WTC11 (cell line): ENCODE measurements at regions not wholly inside any gene's neighbourhood (a gene's known extent, or its start where the extent isn't known, plus 50 kb on each side); places are given as distances from the start of the nearest gene placed in this dataset.
"Not testable (repeated sequence)": the region's sequence is repeated elsewhere in the genome, so short reads cannot be mapped to it uniquely, and the experiment has no call there.

Source experiments
- ATAC-seq: fragments of 200-7000 bp; cut with Tn5 transposase; 2 replicates; pipeline ENCODE4 v1.10.0; 2021; ENCODE audit warnings: mild to moderate bottlenecking, moderate library complexity
- CTCF ChIA-PET: fragments of 300-600 bp; sonication (Branson Sonifier 250); formaldehyde crosslinking; loops from one replicate; lab custom pipeline; 2021; ENCODE audit warnings: antibody characterized with exemption; lab: Charles Lee
- POLR2A ChIA-PET: fragments of 350-600 bp; sonication (Branson Sonifier 250); formaldehyde crosslinking; loops from one replicate; lab custom pipeline; 2021; ENCODE audit warnings: antibody characterized with exemption; lab: Charles Lee
- DNase-seq: peaks from one replicate; pipeline ENCODE4 v3.0.0; 2021; ENCODE audit warnings: low spot score
- H3K27ac Mint-ChIP-seq: 2 replicates; pipeline ENCODE4 v1.8.0; 2021; ENCODE audit warnings: mixed read lengths
- H3K27me3 Mint-ChIP-seq: 2 replicates; pipeline ENCODE4 v1.8.0; 2021; ENCODE audit warnings: low read depth, mild to moderate bottlenecking, moderate library complexity, mixed read lengths
- H3K36me3 Mint-ChIP-seq: 2 replicates; pipeline ENCODE4 v1.8.0; 2021; ENCODE audit warnings: mixed read lengths
- H3K4me1 Mint-ChIP-seq: 2 replicates; pipeline ENCODE4 v1.8.0; 2022; ENCODE audit warnings: mixed read lengths
- H3K4me3 Mint-ChIP-seq: 2 replicates; pipeline ENCODE4 v1.8.0; 2021; ENCODE audit warnings: mild to moderate bottlenecking, moderate library complexity, mixed read lengths
- H3K9me3 Mint-ChIP-seq: 2 replicates; pipeline ENCODE4 v1.8.0; 2021; ENCODE audit warnings: mixed read lengths
- GTF2I ChIP-seq: fragments of 250-450 bp; sonication (Bioruptor Pico); conservative IDR thresholded peaks from 2 replicates; pipeline ENCODE4 v1.4.0; 2021; ENCODE audit warnings: mild to moderate bottlenecking
- HMGA2 ChIP-seq: fragments of 250-450 bp; sonication (Bioruptor Pico); IDR thresholded peaks from 2 replicates; pipeline ENCODE4 v1.4.0; 2021; ENCODE audit warnings: mild to moderate bottlenecking, moderate library complexity
- MYBL2 ChIP-seq: sonication (generic); formaldehyde crosslinking; IDR thresholded peaks from 2 replicates; pipeline ENCODE4 v1.8.1; 2023; ENCODE audit warnings: mild to moderate bottlenecking, moderate library complexity, missing genetic modification reagents
- NFATC4 ChIP-seq: fragments of 250-450 bp; sonication (Bioruptor Pico); IDR thresholded peaks from 2 replicates; pipeline ENCODE4 v1.9.0; 2021; ENCODE audit warnings: mild to moderate bottlenecking
- NR1H2 ChIP-seq: sonication (generic); formaldehyde crosslinking; IDR thresholded peaks from 2 replicates; pipeline ENCODE4 v1.9.0; 2021; ENCODE audit warnings: mild to moderate bottlenecking, moderate library complexity, missing genetic modification reagents
- OVOL2 ChIP-seq: fragments of 250-450 bp; sonication (Bioruptor Pico); IDR thresholded peaks from 2 replicates; pipeline ENCODE4 v1.9.0; 2021; ENCODE audit warnings: mild to moderate bottlenecking, borderline replicate concordance
- PRRX2 ChIP-seq: fragments of 250-450 bp; sonication (Bioruptor Pico); IDR thresholded peaks from 2 replicates; pipeline ENCODE4 v1.8.0; 2021; ENCODE audit warnings: mild to moderate bottlenecking
- SMAD4 ChIP-seq: sonication (generic); formaldehyde crosslinking; IDR thresholded peaks from 2 replicates; pipeline ENCODE4 v1.8.0; 2022; ENCODE audit warnings: mild to moderate bottlenecking, missing genetic modification reagents
- ZNF232 ChIP-seq: sonication (generic); formaldehyde crosslinking; IDR thresholded peaks from 2 replicates; pipeline ENCODE4 v1.8.0; 2022; ENCODE audit warnings: mild to moderate bottlenecking, missing genetic modification reagents
- ZNF263 ChIP-seq: sonication (generic); formaldehyde crosslinking; IDR thresholded peaks from 2 replicates; pipeline ENCODE4 v1.8.1; 2022; ENCODE audit warnings: low read depth, mild to moderate bottlenecking, moderate library complexity, missing genetic modification reagents
- TF ChIP-seq, protein P1 (sequence below): sonication (generic); formaldehyde crosslinking; IDR thresholded peaks from 2 replicates; pipeline ENCODE4 v1.8.1; 2023; ENCODE audit warnings: mild to moderate bottlenecking, missing genetic modification reagents, moderate library complexity
- TF ChIP-seq, protein P2 (sequence below): sonication (generic); formaldehyde crosslinking; IDR thresholded peaks from 2 replicates; pipeline ENCODE4 v1.8.0; 2023; ENCODE audit warnings: missing genetic modification reagents, mild to moderate bottlenecking, borderline replicate concordance
- TF ChIP-seq, protein P3 (sequence below): sonication (generic); formaldehyde crosslinking; IDR thresholded peaks from 2 replicates; pipeline ENCODE4 v1.8.1; 2022; ENCODE audit warnings: missing genetic modification reagents, borderline replicate concordance
- TF ChIP-seq, protein P4 (sequence below): sonication (generic); formaldehyde crosslinking; IDR thresholded peaks from 2 replicates; pipeline ENCODE4 v1.8.0; 2023; ENCODE audit warnings: mild to moderate bottlenecking, missing genetic modification reagents
- TF ChIP-seq, protein P5 (sequence below): fragments of 250-450 bp; sonication (Bioruptor Pico); IDR thresholded peaks from 2 replicates; pipeline ENCODE4 v1.9.0; 2021; ENCODE audit warnings: mild to moderate bottlenecking

DNA sequence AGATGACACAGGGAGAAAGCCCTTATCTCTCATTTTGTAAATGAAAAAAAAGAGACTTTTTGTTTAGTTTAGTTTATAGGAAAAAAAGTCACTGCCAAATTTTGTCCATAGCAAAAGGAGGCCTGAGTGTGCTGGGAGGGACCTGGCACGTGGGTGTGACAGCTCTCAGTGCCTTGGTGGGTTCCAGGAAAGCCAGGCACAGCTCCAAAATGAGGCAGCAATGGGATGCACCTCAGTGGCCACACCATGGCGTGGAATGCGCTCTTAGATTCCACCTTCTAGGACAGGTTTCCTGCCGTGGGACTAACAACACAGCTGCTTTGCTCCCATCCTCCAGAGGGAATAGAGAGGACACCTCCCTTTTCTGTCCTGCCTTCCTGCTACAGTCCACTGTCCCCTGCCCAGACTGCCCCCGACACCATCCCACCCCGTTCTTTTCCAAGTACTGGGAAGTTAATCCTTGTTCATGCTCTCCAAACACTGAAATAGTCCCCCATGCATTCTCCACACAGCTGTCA is 207.6 kb downstream of the EMP1 start:
- H3K27ac Mint-ChIP-seq, result no peak overlapping the region
- H3K36me3 Mint-ChIP-seq, result no peaks in the 10 kb centered on the region
- ATAC-seq (no peak), DNase-seq (no peak)
- H3K27me3 Mint-ChIP-seq, result no peaks in the 10 kb centered on the region; the same call in 1 of the 2 replicates
- H3K4me3 Mint-ChIP-seq, result no peak overlapping the region
- CTCF ChIA-PET, result interaction anchor here (1.4 kb wide), 1 partner anchor 131 kb away, joined by 3 read pairs; no protein-coding TSS in a partner anchor
- H3K4me1 Mint-ChIP-seq, result peaks cover 12% of the 10 kb centered on the region
- TF ChIP-seq NR1H2 (CRISPR knock-in tag) (no peak), NFATC4 (CRISPR knock-in tag) (no peak)
- POLR2A ChIA-PET, result no interaction called here
- H3K9me3 Mint-ChIP-seq, result peaks cover 21% of the 10 kb centered on the region

DNA sequence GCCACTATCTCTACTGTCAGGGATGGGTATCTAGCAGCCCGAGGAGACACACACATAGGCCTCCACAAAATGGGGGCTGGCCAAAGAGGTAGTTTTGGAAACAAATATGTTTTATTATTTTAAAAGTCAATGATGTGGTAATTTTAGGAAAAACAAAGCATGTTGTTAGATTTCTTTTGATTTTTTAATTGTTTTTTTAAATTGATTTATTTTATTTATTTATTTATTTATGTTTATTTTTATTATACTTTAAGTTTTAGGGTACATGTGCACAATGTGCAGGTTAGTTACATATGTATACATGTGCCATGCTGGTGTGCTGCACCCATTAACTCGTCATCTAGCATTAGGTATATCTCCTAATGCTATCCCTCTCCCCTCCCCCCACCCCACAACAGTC is 194.8 kb downstream of the EMP1 start:
- TF ChIP-seq HMGA2 (CRISPR knock-in tag), result peak; percentile 93
- CTCF ChIA-PET, H3K27ac Mint-ChIP-seq, H3K27me3 Mint-ChIP-seq, H3K4me3 Mint-ChIP-seq, POLR2A ChIA-PET, ATAC-seq, DNase-seq, H3K9me3 Mint-ChIP-seq, H3K4me1 Mint-ChIP-seq, H3K36me3 Mint-ChIP-seq: not testable (repeated sequence)

DNA sequence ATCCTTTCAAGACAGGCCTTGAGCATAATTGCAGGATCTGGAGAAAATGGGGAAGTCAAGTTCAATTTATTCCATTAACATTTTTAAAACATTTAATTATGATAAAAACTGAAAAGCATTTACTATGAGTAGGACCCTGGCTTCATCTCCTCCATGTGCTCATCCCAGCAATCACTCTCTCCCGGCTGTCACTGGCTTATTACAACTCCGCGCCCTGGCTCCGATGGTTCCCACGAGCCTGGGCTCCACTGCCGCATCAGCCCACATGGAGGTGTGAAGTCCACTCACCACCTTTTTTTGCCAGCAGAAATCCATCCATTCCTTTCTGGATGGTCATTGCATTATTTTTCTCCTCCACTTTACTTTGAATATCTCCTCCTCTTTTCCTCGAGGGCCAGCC is 194.4 kb downstream of the EMP1 start:
- ATAC-seq, result no peak
- Mint-ChIP-seq H3K36me3 (no peaks in the 10 kb centered on the region), H3K27me3 (no peaks in the 10 kb centered on the region), H3K4me1 (peaks cover 13% of the 10 kb centered on the region), H3K27ac (no peak overlapping the region), H3K4me3 (no peak overlapping the region), H3K9me3 (no peaks in the 10 kb centered on the region)
- TF ChIP-seq, protein P1, sequence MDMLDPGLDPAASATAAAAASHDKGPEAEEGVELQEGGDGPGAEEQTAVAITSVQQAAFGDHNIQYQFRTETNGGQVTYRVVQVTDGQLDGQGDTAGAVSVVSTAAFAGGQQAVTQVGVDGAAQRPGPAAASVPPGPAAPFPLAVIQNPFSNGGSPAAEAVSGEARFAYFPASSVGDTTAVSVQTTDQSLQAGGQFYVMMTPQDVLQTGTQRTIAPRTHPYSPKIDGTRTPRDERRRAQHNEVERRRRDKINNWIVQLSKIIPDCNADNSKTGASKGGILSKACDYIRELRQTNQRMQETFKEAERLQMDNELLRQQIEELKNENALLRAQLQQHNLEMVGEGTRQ (CRISPR knock-in tag), result no peak
- TF ChIP-seq, protein P2, sequence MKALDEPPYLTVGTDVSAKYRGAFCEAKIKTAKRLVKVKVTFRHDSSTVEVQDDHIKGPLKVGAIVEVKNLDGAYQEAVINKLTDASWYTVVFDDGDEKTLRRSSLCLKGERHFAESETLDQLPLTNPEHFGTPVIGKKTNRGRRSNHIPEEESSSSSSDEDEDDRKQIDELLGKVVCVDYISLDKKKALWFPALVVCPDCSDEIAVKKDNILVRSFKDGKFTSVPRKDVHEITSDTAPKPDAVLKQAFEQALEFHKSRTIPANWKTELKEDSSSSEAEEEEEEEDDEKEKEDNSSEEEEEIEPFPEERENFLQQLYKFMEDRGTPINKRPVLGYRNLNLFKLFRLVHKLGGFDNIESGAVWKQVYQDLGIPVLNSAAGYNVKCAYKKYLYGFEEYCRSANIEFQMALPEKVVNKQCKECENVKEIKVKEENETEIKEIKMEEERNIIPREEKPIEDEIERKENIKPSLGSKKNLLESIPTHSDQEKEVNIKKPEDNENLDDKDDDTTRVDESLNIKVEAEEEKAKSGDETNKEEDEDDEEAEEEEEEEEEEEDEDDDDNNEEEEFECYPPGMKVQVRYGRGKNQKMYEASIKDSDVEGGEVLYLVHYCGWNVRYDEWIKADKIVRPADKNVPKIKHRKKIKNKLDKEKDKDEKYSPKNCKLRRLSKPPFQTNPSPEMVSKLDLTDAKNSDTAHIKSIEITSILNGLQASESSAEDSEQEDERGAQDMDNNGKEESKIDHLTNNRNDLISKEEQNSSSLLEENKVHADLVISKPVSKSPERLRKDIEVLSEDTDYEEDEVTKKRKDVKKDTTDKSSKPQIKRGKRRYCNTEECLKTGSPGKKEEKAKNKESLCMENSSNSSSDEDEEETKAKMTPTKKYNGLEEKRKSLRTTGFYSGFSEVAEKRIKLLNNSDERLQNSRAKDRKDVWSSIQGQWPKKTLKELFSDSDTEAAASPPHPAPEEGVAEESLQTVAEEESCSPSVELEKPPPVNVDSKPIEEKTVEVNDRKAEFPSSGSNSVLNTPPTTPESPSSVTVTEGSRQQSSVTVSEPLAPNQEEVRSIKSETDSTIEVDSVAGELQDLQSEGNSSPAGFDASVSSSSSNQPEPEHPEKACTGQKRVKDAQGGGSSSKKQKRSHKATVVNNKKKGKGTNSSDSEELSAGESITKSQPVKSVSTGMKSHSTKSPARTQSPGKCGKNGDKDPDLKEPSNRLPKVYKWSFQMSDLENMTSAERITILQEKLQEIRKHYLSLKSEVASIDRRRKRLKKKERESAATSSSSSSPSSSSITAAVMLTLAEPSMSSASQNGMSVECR (CRISPR knock-in tag), result no peak
- no peak for TF ChIP-seq GTF2I (CRISPR knock-in tag)
- CTCF ChIA-PET, result no interaction called here
- DNase-seq, result no peak
- POLR2A ChIA-PET, result no interaction called here

DNA sequence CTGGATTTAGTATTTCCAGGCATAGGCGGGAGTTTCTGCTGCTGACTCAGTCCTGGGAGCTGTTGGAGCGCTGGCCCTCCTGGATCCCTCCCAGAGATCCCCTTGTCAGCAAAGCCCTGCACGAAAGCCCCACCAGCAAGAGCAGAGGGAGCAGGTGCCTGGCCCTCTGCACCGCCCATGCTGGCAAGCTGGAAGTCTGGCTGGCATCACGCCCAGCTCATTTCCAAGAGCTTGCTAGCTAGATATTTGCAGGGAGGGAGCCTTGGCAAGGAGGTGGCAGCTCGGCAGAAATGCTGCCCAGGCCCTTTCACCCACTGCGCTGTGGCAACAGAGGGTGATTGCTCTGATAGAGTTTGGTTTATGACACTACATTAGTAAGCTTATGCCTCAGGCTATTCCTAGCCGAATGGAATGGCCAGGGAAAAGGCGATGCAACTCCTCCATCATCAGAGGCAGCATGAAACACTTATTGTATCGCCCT is 193.9 kb downstream of the EMP1 start:
- H3K4me1 Mint-ChIP-seq, result peaks cover 17% of the 10 kb centered on the region
- ChIA-PET POLR2A (no interaction called here), CTCF (interaction anchor here (1.1 kb wide), 1 partner anchor 28 kb away, joined by 3 read pairs; no protein-coding TSS in a partner anchor)
- H3K36me3 Mint-ChIP-seq, result no peaks in the 10 kb centered on the region
- DNase-seq (no peak), ATAC-seq (no peak)
- no peak for TF ChIP-seq OVOL2 (CRISPR knock-in tag)
- TF ChIP-seq, protein P3, sequence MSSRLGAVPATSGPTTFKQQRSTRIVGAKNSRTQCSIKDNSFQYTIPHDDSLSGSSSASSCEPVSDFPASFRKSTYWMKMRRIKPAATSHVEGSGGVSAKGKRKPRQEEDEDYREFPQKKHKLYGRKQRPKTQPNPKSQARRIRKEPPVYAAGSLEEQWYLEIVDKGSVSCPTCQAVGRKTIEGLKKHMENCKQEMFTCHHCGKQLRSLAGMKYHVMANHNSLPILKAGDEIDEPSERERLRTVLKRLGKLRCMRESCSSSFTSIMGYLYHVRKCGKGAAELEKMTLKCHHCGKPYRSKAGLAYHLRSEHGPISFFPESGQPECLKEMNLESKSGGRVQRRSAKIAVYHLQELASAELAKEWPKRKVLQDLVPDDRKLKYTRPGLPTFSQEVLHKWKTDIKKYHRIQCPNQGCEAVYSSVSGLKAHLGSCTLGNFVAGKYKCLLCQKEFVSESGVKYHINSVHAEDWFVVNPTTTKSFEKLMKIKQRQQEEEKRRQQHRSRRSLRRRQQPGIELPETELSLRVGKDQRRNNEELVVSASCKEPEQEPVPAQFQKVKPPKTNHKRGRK (CRISPR knock-in tag), result no peak
- TF ChIP-seq PRRX2 (CRISPR knock-in tag), result no peak
- TF ChIP-seq, protein P4, sequence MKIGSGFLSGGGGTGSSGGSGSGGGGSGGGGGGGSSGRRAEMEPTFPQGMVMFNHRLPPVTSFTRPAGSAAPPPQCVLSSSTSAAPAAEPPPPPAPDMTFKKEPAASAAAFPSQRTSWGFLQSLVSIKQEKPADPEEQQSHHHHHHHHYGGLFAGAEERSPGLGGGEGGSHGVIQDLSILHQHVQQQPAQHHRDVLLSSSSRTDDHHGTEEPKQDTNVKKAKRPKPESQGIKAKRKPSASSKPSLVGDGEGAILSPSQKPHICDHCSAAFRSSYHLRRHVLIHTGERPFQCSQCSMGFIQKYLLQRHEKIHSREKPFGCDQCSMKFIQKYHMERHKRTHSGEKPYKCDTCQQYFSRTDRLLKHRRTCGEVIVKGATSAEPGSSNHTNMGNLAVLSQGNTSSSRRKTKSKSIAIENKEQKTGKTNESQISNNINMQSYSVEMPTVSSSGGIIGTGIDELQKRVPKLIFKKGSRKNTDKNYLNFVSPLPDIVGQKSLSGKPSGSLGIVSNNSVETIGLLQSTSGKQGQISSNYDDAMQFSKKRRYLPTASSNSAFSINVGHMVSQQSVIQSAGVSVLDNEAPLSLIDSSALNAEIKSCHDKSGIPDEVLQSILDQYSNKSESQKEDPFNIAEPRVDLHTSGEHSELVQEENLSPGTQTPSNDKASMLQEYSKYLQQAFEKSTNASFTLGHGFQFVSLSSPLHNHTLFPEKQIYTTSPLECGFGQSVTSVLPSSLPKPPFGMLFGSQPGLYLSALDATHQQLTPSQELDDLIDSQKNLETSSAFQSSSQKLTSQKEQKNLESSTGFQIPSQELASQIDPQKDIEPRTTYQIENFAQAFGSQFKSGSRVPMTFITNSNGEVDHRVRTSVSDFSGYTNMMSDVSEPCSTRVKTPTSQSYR (CRISPR knock-in tag), result no peak
- TF ChIP-seq, protein P5, sequence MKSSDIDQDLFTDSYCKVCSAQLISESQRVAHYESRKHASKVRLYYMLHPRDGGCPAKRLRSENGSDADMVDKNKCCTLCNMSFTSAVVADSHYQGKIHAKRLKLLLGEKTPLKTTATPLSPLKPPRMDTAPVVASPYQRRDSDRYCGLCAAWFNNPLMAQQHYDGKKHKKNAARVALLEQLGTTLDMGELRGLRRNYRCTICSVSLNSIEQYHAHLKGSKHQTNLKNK (CRISPR knock-in tag), result no peak
- no peak for TF ChIP-seq MYBL2 (CRISPR knock-in tag)
- TF ChIP-seq SMAD4, result no peak
- TF ChIP-seq ZNF232, result no peak
- no peak for TF ChIP-seq ZNF263 (CRISPR knock-in tag)
- peaks cover under 1% of the 10 kb centered on the region; the same call in 1 of the 2 replicates for H3K9me3 Mint-ChIP-seq
- no peaks in the 10 kb centered on the region for H3K27me3 Mint-ChIP-seq
- H3K27ac Mint-ChIP-seq, result no peak overlapping the region
- H3K4me3 Mint-ChIP-seq, result no peak overlapping the region
